Breast epithelium (tissue), 4 donors: ENCODE measurements at regions not wholly inside any gene's neighbourhood (a gene's known extent, or its start where the extent isn't known, plus 50 kb on each side); places are given as distances from the start of the nearest gene placed in this dataset.
"Not testable (repeated sequence)": the region's sequence is repeated elsewhere in the genome, so short reads cannot be mapped to it uniquely, and the experiment has no call there.

ENCODE experiments used
- DNase-seq, 2 donors: peaks; one replicate each; pipeline ENCODE4 v3.0.0-alpha.2; 2019; ENCODE audit warnings: low spot score in 2 of 2
- H3K27ac ChIP-seq, 2 donors: fragments of 200-600 bp; sonication (generic) in 1 of 2; one replicate each; pipeline ENCODE4 v1.5.1; 2016 to 2019; ENCODE audit warnings: mild to moderate bottlenecking in 1 of 2
- H3K27me3 ChIP-seq, 2 donors: fragments of 200-600 bp; sonication (generic) in 1 of 2; one replicate each; pipeline versions ENCODE4 v1.5.1 to v1.6.0; 2017 to 2019; ENCODE audit warnings: control low read depth in 1 of 2, mild to moderate bottlenecking in 1 of 2
- H3K36me3 ChIP-seq: fragments of 200-600 bp; one replicate; pipeline ENCODE4 v1.5.1; 2019
- H3K4me1 ChIP-seq, 2 donors: fragments of 200-600 bp; sonication (generic); one replicate each; pipeline ENCODE4 v1.5.1; 2016 to 2019; ENCODE audit warnings: control low read depth in 1 of 2
- H3K4me3 ChIP-seq, 3 donors: fragments of 200-600 bp; sonication (generic); 1 replicate in 2 of 3; 2 replicates in 1 of 3; pipeline ENCODE4 v1.5.1; 2016 to 2019; ENCODE audit warnings: mild to moderate bottlenecking in 3 of 3, moderate library complexity in 2 of 3
- H3K9me3 ChIP-seq, 2 donors: fragments of 200-600 bp; sonication (generic) in 1 of 2; one replicate each; pipeline ENCODE4 v1.5.1; 2016 to 2019; ENCODE audit warnings: control low read depth in 1 of 2
- CTCF ChIP-seq, 3 donors: fragments of 450-650 bp; IDR thresholded peaks; one replicate each; pipeline ENCODE4 v1.5.1; 2016 to 2017; ENCODE audit warnings: antibody characterized with exemption in 3 of 3, mild to moderate bottlenecking in 3 of 3, moderate library complexity in 3 of 3
- POLR2A ChIP-seq: fragments of 450-650 bp; IDR thresholded peaks from one replicate; pipeline ENCODE4 v1.6.1; 2016; ENCODE audit warnings: antibody characterized with exemption, mild to moderate bottlenecking, moderate library complexity
- POLR2AphosphoS5 ChIP-seq, 3 donors: sonication (generic); formaldehyde crosslinking; IDR thresholded peaks; one replicate each; pipeline ENCODE4 v1.6.1; 2017; ENCODE audit warnings: antibody characterized with exemption in 3 of 3
- intact Hi-C: fragments of 100-400 bp; cut with DNase I; formaldehyde crosslinking; loops from one replicate; pipeline ENCODE4 v1.15.1; 2023; ENCODE audit warnings: low total_unique reads

- Histone ChIP-seq H3K4me1 (no peaks in the 10 kb centered on the region), H3K4me3 (no peak overlapping the region), H3K36me3 (no peaks in the 10 kb centered on the region), H3K27ac (no peak overlapping the region), H3K9me3 (peaks cover 7 to 10% of the 10 kb centered on the region in 2 donors), H3K27me3 (no peaks in the 10 kb centered on the region)
- DNase-seq, result no peak
- TF ChIP-seq POLR2A (no peak), CTCF (IDR thresholded peaks at IDR 0.05) (peak in 1 of 3 donors; percentile 18)
- intact Hi-C loops, result no loop called here
These were observed 392.8 kb upstream of the CAMK1G start for GRCh38 chr1:209190591-209191261.

- TF ChIP-seq CTCF (IDR thresholded peaks at IDR 0.05) (no peak), POLR2AphosphoS5 (IDR thresholded peaks at IDR 0.05) (no peak), POLR2A (no peak)
- H3K4me3 ChIP-seq, result no peak overlapping the region
- no peak for DNase-seq
- H3K27ac ChIP-seq, result no peak overlapping the region
- no peaks in the 10 kb centered on the region for H3K27me3 ChIP-seq
- H3K9me3 ChIP-seq, result peaks cover 12 to 15% of the 10 kb centered on the region in 2 donors
- intact Hi-C loops, result no loop called here
- H3K4me1 ChIP-seq, result no peaks in the 10 kb centered on the region
- no peaks in the 10 kb centered on the region for H3K36me3 ChIP-seq
These were observed 392.3 kb upstream of the CAMK1G start for GRCh38 chr1:209191262-209191634.

- DNase-seq, result no peak
- Histone ChIP-seq H3K36me3 (no peaks in the 10 kb centered on the region), H3K4me1 (no peaks in the 10 kb centered on the region), H3K27ac (no peak overlapping the region), H3K4me3 (no peak overlapping the region), H3K27me3 (no peaks in the 10 kb centered on the region), H3K9me3 (peaks cover 21 to 23% of the 10 kb centered on the region in 2 donors)
- intact Hi-C loops, result no loop called here
- TF ChIP-seq POLR2AphosphoS5 (IDR thresholded peaks at IDR 0.05) (no peak), CTCF (IDR thresholded peaks at IDR 0.05) (no peak), POLR2A (no peak)
These were observed 387.4 kb upstream of the CAMK1G start for GRCh38 chr1:209196140-209196539.

- peaks cover 21 to 23% of the 10 kb centered on the region in 2 donors for H3K9me3 ChIP-seq
- intact Hi-C loops, result no loop called here
- no peak for DNase-seq
- no peak for TF ChIP-seq CTCF (IDR thresholded peaks at IDR 0.05)
- H3K4me1 ChIP-seq, result no peaks in the 10 kb centered on the region
- no peaks in the 10 kb centered on the region for H3K27me3 ChIP-seq
- H3K36me3 ChIP-seq, result no peaks in the 10 kb centered on the region
- no peak overlapping the region for H3K4me3 ChIP-seq
- no peak overlapping the region for H3K27ac ChIP-seq
These were observed 384.4 kb upstream of the CAMK1G start for GRCh38 chr1:209198961-209199750.

GRCh38 chr1:209199822-209200221 lies 383.7 kb upstream of the CAMK1G start:
- no peak for DNase-seq
- Histone ChIP-seq H3K9me3 (peaks cover 21 to 23% of the 10 kb centered on the region in 2 donors), H3K36me3 (no peaks in the 10 kb centered on the region), H3K4me1 (no peaks in the 10 kb centered on the region), H3K27me3 (no peaks in the 10 kb centered on the region), H3K4me3 (no peak overlapping the region), H3K27ac (no peak overlapping the region)
- intact Hi-C loops, result no loop called here
- TF ChIP-seq POLR2A (no peak), POLR2AphosphoS5 (IDR thresholded peaks at IDR 0.05) (no peak), CTCF (IDR thresholded peaks at IDR 0.05) (no peak)

- intact Hi-C loops, H3K27me3 ChIP-seq: not testable (repeated sequence)
These were observed 381.2 kb upstream of the CAMK1G start for GRCh38 chr1:209202321-209202720.

More at GRCh38 chr1:209202321-209202720, 381.2 kb upstream of the CAMK1G start:
- H3K27ac ChIP-seq, H3K4me1 ChIP-seq, H3K9me3 ChIP-seq, H3K36me3 ChIP-seq, H3K4me3 ChIP-seq, DNase-seq: not testable (repeated sequence)
